AG10803 (cell line): ENCODE measurements at regions not wholly inside any gene's neighbourhood (a gene's known extent, or its start where the extent isn't known, plus 50 kb on each side); places are given as distances from the start of the nearest gene placed in this dataset.

Source experiments
- DNase-seq: peaks from one replicate; pipeline ENCODE4 v3.0.0; 2010; ENCODE audit warnings: low read depth
- H3K4me3 ChIP-seq: 2 replicates; pipeline ENCODE4 v1.5.1; 2011; ENCODE audit warnings: mild to moderate bottlenecking, low read length, control low read depth
- TF ChIP-seq, protein P1 (sequence below): conservative IDR thresholded peaks from 2 replicates; pipeline ENCODE4 v1.5.1; 2011; ENCODE audit warnings: mild to moderate bottlenecking, low read length, control low read depth, inconsistent platforms

DNA sequence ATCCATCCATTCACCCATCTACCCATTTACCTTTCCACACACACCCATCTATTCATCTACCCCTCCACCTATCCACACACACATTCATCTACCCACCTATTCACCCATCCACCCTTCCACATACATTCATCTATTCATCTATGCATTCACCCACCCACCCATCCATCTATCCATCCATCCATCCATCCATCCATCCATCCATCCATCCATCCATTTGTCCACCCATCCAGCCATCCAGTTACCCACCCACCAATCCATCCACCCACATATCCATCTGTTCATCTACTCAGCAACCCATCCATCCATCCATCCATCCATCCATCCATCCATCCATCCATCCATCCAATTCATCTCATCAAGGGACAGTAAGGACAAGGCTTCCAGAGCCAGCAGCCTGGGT, 74.0 kb downstream of the INHBB start:
- DNase-seq, result no peak
- TF ChIP-seq, protein P1, sequence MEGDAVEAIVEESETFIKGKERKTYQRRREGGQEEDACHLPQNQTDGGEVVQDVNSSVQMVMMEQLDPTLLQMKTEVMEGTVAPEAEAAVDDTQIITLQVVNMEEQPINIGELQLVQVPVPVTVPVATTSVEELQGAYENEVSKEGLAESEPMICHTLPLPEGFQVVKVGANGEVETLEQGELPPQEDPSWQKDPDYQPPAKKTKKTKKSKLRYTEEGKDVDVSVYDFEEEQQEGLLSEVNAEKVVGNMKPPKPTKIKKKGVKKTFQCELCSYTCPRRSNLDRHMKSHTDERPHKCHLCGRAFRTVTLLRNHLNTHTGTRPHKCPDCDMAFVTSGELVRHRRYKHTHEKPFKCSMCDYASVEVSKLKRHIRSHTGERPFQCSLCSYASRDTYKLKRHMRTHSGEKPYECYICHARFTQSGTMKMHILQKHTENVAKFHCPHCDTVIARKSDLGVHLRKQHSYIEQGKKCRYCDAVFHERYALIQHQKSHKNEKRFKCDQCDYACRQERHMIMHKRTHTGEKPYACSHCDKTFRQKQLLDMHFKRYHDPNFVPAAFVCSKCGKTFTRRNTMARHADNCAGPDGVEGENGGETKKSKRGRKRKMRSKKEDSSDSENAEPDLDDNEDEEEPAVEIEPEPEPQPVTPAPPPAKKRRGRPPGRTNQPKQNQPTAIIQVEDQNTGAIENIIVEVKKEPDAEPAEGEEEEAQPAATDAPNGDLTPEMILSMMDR, result no peak
- H3K4me3 ChIP-seq, result no peak overlapping the region

DNA sequence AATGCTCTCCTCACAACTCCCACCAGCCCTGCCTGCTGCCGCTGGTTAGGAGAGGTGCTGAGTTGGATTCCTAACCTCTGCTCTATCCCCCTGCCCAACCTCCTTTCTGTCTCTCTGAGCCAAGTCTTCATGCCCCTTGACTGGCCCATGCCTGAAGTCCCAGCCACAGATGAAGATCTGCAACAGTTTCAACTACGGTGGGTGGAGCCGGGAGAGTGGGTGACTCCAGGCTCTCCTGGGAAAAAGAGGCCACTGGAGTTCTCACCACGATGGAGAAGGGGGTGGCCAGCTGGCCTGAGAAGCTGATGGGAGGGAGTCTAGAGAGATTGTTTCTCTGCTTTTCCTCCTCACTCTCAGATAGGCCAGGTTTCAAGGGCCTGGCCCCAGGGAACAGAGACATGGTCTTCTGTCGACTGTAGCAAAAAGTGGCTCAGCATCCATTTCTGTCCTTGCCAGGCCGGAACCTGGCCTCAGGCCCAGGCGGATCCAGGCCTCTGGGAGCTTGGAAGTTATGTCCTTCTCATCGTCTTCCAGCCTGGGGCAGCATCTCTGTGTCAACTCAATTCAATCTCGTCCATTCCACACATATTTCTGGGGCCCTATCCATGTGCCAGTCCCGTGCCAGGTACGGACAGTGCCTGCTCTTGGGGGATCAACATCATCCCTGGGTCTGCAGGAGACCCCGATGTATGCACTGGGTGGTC, 75.3 kb downstream of the INHBB start:
- TF ChIP-seq, protein P1, result no peak
- DNase-seq, result no peak
- no peak overlapping the region for H3K4me3 ChIP-seq

DNA sequence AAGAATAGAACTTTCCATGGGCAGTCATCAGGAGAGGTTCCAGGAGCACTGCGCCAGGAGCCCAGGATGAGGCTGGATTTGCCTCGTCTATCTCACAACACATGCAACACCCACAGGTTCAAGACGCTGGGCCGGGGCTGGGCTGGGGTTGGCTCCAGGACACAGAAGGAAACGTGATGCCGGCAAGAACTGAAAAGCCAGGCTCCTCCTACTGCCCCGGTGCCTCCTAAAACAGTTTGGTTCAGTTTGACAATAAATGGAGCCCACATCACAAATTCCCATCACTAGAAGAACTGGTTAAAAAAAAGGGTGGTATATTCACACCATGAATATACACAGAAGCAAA, 75.9 kb downstream of the INHBB start:
- H3K4me3 ChIP-seq, result no peak overlapping the region
- TF ChIP-seq, protein P1, result no peak
- no peak for DNase-seq

DNA sequence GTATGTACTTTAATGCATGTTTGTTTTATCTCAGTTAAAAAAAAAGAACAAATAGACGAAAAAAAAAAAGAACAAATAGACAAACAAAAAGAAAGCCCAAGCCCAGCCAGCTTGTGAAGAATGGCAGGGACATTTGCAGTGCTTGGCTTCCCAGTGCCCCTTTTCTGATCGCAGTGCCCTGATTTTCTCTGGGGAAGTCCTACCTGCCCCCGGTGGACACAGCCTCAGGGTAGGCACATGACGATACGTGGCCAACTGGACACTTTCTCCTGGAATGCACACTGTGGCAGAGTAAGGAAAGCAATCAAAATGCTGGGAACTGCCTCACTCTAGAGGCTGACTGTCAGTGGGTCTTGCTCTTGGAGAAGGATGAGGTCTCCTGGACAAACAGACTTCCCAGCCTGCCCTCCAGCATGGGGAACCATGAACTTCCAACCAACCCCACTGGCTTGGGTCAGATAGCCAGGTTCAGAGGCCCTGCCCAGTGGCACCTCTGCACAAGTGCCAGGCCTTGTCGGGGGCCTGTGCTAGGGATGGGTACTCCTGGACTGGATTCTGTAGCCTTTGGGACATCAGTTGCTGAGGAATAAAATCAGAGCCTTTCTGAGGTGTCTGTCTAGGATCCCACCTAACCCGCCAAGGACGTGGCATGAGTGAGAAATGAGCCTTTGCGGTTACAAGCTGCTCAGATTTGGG, 76.7 kb downstream of the INHBB start:
- TF ChIP-seq, protein P1, result no peak
- no peak overlapping the region for H3K4me3 ChIP-seq
- no peak for DNase-seq

DNA sequence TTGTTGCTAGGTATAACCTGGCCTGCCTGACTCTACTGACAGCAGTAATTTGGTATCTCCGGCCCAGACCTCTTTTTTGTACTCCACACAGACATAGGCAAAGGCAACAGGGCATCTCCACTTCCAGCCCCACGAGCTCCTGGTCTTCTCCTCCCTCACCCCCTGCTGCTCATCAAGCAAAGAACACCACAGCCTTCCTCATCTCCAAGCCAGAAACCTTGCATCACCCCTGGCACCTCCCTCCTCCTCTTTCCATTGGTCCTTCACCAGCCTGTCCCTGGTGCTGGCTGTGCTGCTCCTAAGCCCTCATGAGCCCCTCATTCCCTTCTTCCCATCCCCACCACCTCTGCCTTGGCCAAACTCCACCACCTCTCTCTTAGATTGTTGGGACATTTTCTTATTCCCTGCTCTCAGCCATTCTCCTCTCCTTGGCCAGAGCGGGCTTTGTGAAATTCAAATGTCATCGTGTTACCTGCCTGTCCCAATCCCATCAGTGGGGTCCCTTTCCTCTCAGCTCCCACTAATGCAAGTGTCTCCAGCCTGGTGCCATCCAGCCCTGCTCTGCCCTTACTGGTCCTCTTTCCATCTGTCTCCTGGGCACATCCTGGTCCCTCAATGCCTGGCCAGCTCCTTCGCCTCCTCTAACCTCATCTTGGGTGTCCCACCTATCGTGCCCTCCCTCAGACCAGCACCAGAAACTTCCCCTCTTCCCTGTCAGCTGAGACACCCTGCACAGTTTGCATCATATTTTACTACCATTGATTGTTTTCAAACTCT, 77.4 kb downstream of the INHBB start:
- TF ChIP-seq, protein P1, result no peak
- no peak overlapping the region for H3K4me3 ChIP-seq
- DNase-seq, result no peak

DNA sequence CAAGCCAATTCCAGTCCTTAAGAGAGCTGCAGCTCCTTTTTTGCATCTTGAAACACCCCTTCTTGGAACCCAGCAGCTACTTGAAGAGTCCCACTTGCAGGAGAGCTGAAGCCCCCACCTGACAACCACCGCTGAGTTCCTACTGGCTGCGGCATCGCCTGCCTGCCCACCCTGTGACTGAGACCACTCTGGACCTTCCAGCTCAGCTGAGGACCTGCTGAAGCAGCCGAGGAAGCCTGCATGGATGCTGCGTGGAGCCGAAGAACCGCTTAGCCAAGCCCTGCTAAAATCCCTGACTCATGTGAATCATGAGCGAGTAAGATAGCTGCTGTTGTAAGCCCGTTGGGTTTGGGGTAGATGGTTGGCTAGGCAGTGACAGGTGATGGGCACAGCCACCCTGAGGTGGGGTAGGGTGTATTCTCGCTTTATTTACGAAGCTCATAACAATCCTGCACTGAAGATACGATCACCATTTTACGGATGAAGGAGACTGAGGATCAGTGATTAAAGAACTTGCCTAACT, 78.4 kb downstream of the INHBB start:
- TF ChIP-seq, protein P1, result no peak
- no peak for DNase-seq
- H3K4me3 ChIP-seq, result no peak overlapping the region
